ENCODE measurements at regions not wholly inside any gene's neighbourhood (a gene's known extent, or its start where the extent isn't known, plus 50 kb on each side); places are given as distances from the start of the nearest gene placed in this dataset.

GRCh38 chr3:162274070-162274469 lies 777.5 kb downstream of the OTOL1 start:
- in situ Hi-C loops (cut with HindIII; ENCODE audit: low sequenced_read_pairs), result no loop called here

- in situ Hi-C loops (cut with HindIII; ENCODE audit: low sequenced_read_pairs), result no loop called here
Observed at GRCh38 chr3:162278834-162279233, 782.2 kb downstream of the OTOL1 start.

GRCh38 chr3:162285259-162285658 lies 788.7 kb downstream of the OTOL1 start:
- in situ Hi-C loops (cut with HindIII; ENCODE audit: low sequenced_read_pairs), result no loop called here

- in situ Hi-C loops (cut with HindIII; ENCODE audit: low sequenced_read_pairs), result no loop called here
Observed at GRCh38 chr3:162287600-162287999, 791.0 kb downstream of the OTOL1 start.

GRCh38 chr3:162292409-162292808 lies 795.8 kb downstream of the OTOL1 start:
- in situ Hi-C loops (cut with HindIII; ENCODE audit: low sequenced_read_pairs), result no loop called here

GRCh38 chr3:162295323-162295983 lies 798.8 kb downstream of the OTOL1 start:
- in situ Hi-C loops (cut with HindIII; ENCODE audit: low sequenced_read_pairs), result no loop called here

- in situ Hi-C loops (cut with HindIII; ENCODE audit: low sequenced_read_pairs), result no loop called here
Observed at GRCh38 chr3:162302983-162303624, 806.5 kb downstream of the OTOL1 start.

- in situ Hi-C loops (cut with HindIII; ENCODE audit: low sequenced_read_pairs), result no loop called here
Observed at GRCh38 chr3:162317046-162317445, 820.4 kb downstream of the OTOL1 start.

- in situ Hi-C loops (cut with HindIII; ENCODE audit: low sequenced_read_pairs), result no loop called here
Observed at GRCh38 chr3:162328649-162329048, 832.0 kb downstream of the OTOL1 start.

GRCh38 chr3:162329514-162329913 lies 832.9 kb downstream of the OTOL1 start:
- in situ Hi-C loops (cut with HindIII; ENCODE audit: low sequenced_read_pairs), result no loop called here

GRCh38 chr3:162332344-162332743 lies 835.7 kb downstream of the OTOL1 start:
- in situ Hi-C loops (cut with HindIII; ENCODE audit: low sequenced_read_pairs), result loop anchor here (5.0 kb wide), 1 partner anchor 45 kb away; no protein-coding TSS in a partner anchor

GRCh38 chr3:162334537-162334936 lies 837.9 kb downstream of the OTOL1 start:
- in situ Hi-C loops (cut with HindIII; ENCODE audit: low sequenced_read_pairs), result loop anchor here (5.0 kb wide), 1 partner anchor 43 kb away; no protein-coding TSS in a partner anchor

- in situ Hi-C loops (cut with HindIII; ENCODE audit: low sequenced_read_pairs), result no loop called here
Observed at GRCh38 chr3:162337630-162338029, 841.0 kb downstream of the OTOL1 start.

- in situ Hi-C loops (cut with HindIII; ENCODE audit: low sequenced_read_pairs), result no loop called here
Observed at GRCh38 chr3:162338514-162338913, 841.9 kb downstream of the OTOL1 start.

GRCh38 chr3:162348912-162349311 lies 852.3 kb downstream of the OTOL1 start:
- in situ Hi-C loops (cut with HindIII; ENCODE audit: low sequenced_read_pairs), result no loop called here

- in situ Hi-C loops (cut with HindIII; ENCODE audit: low sequenced_read_pairs), result no loop called here
Observed at GRCh38 chr3:162353414-162353813, 856.8 kb downstream of the OTOL1 start.

- in situ Hi-C loops (cut with HindIII; ENCODE audit: low sequenced_read_pairs), result no loop called here
Observed at GRCh38 chr3:162354356-162354755, 857.7 kb downstream of the OTOL1 start.

GRCh38 chr3:162365066-162365719 lies 868.6 kb downstream of the OTOL1 start:
- in situ Hi-C loops (cut with HindIII; ENCODE audit: low sequenced_read_pairs), result no loop called here

- in situ Hi-C loops (cut with HindIII; ENCODE audit: low sequenced_read_pairs), result no loop called here
Observed at GRCh38 chr3:162366166-162366766, 869.7 kb downstream of the OTOL1 start.

GRCh38 chr3:162367429-162368260 lies 871.0 kb downstream of the OTOL1 start:
- in situ Hi-C loops (cut with HindIII; ENCODE audit: low sequenced_read_pairs), result no loop called here

- in situ Hi-C loops (cut with HindIII; ENCODE audit: low sequenced_read_pairs), result no loop called here
Observed at GRCh38 chr3:162368417-162368816, 871.8 kb downstream of the OTOL1 start.

All from endothelial cell of hepatic sinusoid (primary cell).